ENCODE measurements at regions not wholly inside any gene's neighbourhood (a gene's known extent, or its start where the extent isn't known, plus 50 kb on each side); places are given as distances from the start of the nearest gene placed in this dataset.

DNA sequence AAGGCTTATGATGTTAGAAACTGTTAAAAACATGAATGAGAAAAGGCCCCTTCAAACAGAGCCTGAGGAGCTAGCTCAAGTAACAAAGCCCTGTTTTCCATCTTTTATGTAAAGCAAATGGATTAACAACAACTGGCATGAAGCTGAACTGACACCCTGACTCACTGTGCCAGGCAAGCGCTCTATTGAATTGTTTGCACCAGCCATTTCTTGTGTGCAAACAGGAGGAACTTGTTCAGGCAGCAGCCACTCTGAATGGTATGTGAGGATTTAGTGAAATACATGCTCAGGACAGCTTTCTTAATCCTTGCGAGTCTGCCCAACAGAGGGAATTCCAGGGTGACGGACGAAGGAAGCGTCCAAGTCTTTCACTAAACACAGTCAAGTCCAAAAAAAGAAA is 291.1 kb upstream of the ADGRL2 start:
- TF ChIP-seq HOXA7 (CRISPR knock-in tag; IDR thresholded peaks at IDR 0.05), result no peak
- TF ChIP-seq POLR2AphosphoS5 (IDR thresholded peaks at IDR 0.05; ENCODE audit: low read depth, low read length), result no peak
- TF ChIP-seq MYNN (CRISPR knock-in tag; IDR thresholded peaks at IDR 0.05; ENCODE audit: low read depth), result no peak
- TF ChIP-seq, protein P1, sequence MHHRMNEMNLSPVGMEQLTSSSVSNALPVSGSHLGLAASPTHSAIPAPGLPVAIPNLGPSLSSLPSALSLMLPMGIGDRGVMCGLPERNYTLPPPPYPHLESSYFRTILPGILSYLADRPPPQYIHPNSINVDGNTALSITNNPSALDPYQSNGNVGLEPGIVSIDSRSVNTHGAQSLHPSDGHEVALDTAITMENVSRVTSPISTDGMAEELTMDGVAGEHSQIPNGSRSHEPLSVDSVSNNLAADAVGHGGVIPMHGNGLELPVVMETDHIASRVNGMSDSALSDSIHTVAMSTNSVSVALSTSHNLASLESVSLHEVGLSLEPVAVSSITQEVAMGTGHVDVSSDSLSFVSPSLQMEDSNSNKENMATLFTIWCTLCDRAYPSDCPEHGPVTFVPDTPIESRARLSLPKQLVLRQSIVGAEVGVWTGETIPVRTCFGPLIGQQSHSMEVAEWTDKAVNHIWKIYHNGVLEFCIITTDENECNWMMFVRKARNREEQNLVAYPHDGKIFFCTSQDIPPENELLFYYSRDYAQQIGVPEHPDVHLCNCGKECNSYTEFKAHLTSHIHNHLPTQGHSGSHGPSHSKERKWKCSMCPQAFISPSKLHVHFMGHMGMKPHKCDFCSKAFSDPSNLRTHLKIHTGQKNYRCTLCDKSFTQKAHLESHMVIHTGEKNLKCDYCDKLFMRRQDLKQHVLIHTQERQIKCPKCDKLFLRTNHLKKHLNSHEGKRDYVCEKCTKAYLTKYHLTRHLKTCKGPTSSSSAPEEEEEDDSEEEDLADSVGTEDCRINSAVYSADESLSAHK (CRISPR knock-in tag; IDR thresholded peaks at IDR 0.05; ENCODE audit: borderline replicate concordance), result no peak
- no peak for TF ChIP-seq ETV6 (CRISPR knock-in tag; conservative IDR thresholded peaks at IDR 0.05)
- no peak for TF ChIP-seq SIN3A (IDR thresholded peaks at IDR 0.05; ENCODE audit: borderline replicate concordance, low read depth, low read length)
- no peak for TF ChIP-seq FIP1L1 (IDR thresholded peaks at IDR 0.05; ENCODE audit: borderline replicate concordance, insufficient read depth, low read depth, low read length)
- TF ChIP-seq, protein P2, sequence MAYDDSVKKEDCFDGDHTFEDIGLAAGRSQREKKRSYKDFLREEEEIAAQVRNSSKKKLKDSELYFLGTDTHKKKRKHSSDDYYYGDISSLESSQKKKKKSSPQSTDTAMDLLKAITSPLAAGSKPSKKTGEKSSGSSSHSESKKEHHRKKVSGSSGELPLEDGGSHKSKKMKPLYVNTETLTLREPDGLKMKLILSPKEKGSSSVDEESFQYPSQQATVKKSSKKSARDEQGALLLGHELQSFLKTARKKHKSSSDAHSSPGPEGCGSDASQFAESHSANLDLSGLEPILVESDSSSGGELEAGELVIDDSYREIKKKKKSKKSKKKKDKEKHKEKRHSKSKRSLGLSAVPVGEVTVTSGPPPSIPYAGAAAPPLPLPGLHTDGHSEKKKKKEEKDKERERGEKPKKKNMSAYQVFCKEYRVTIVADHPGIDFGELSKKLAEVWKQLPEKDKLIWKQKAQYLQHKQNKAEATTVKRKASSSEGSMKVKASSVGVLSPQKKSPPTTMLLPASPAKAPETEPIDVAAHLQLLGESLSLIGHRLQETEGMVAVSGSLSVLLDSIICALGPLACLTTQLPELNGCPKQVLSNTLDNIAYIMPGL (CRISPR knock-in tag; IDR thresholded peaks at IDR 0.05; ENCODE audit: borderline replicate concordance in 1 of 2, low read depth in 1 of 2), result no peak
- TF ChIP-seq TGIF2 (CRISPR knock-in tag; IDR thresholded peaks at IDR 0.05), result no peak

All from HepG2 (cell line).